ENCODE measurements at regions not wholly inside any gene's neighbourhood (a gene's known extent, or its start where the extent isn't known, plus 50 kb on each side); places are given as distances from the start of the nearest gene placed in this dataset.

GRCh38 chr14:82861313-82861712 is 1327.7 kb upstream of the SEL1L start:
- Histone ChIP-seq H2AFZ (ENCODE audit: low read depth, low read length) (no peak overlapping the region), H3K79me1 (replicated peaks; ENCODE audit: low read length, poor library complexity, severe bottlenecking) (no peaks in the 10 kb centered on the region), H3K14ac (ENCODE audit: low read length in 2 of 2) (no peak overlapping the region), H2BK15ac (ENCODE audit: low read depth, poor library complexity, severe bottlenecking) (no peak overlapping the region), H2BK12ac (ENCODE audit: low read length in 2 of 2) (no peak overlapping the region), H3K27me3 (ENCODE audit: control insufficient read depth in 1 of 2, insufficient read depth in 1 of 2, low read length in 2 of 2) (no peaks in the 10 kb centered on the region), H2BK5ac (ENCODE audit: low read depth, low read length, poor library complexity, severe bottlenecking) (no peak overlapping the region), H3K4me1 (ENCODE audit: control insufficient read depth, insufficient read depth, low read depth, low read length) (no peaks in the 10 kb centered on the region), H4K91ac (ENCODE audit: low read length) (no peak overlapping the region), H3K9me3 (ENCODE audit: control insufficient read depth, low read length) (peaks cover 10% of the 10 kb centered on the region), H3K4ac (ENCODE audit: low read depth in 1 of 2, low read length in 2 of 2) (no peak overlapping the region), H3K4me2 (ENCODE audit: low read length, poor library complexity, severe bottlenecking) (no peak overlapping the region), H3K27ac (ENCODE audit: low read length, poor library complexity, severe bottlenecking) (no peak overlapping the region), H2BK120ac (ENCODE audit: low read depth, low read length) (no peak overlapping the region), H3K18ac (ENCODE audit: low read depth in 1 of 2, low read length in 2 of 2) (no peak overlapping the region), H3K23ac (ENCODE audit: low read length in 2 of 2) (no peak overlapping the region), H3K9ac (ENCODE audit: low read length) (no peak overlapping the region), H3K36me3 (ENCODE audit: control insufficient read depth in 1 of 2, insufficient read depth in 2 of 2, low read depth in 1 of 2, low read length in 2 of 2) (no peaks in the 10 kb centered on the region), H3K4me3 (ENCODE audit: insufficient read depth in 1 of 2, low read depth in 1 of 2, low read length in 2 of 2) (no peak overlapping the region), H2AK5ac (ENCODE audit: low read length, severe bottlenecking) (no peak overlapping the region), H4K8ac (ENCODE audit: low read length) (no peak overlapping the region)
- DNase-seq = no peak
- WGBS = 100% methylated on average over 2 of the region's 5 CpGs

GRCh38 chr14:82872494-82872893 is 1338.8 kb upstream of the SEL1L start:
- no peak overlapping the region for H3K9ac ChIP-seq (ENCODE audit: low read length)
- H2BK15ac ChIP-seq (ENCODE audit: low read depth, poor library complexity, severe bottlenecking) = no peak overlapping the region
- no peak overlapping the region for H3K4me2 ChIP-seq (ENCODE audit: low read length, poor library complexity, severe bottlenecking)
- no peak overlapping the region for H4K91ac ChIP-seq (ENCODE audit: low read length)
- H3K9me3 ChIP-seq (ENCODE audit: control insufficient read depth, low read length) = no peaks in the 10 kb centered on the region
- H3K4ac ChIP-seq (ENCODE audit: low read depth in 1 of 2, low read length in 2 of 2) = no peak overlapping the region
- 42% methylated on average over 8 of the region's 8 CpGs for WGBS
- H3K14ac ChIP-seq (ENCODE audit: low read length in 2 of 2) = no peak overlapping the region
- H3K4me3 ChIP-seq (ENCODE audit: insufficient read depth in 1 of 2, low read depth in 1 of 2, low read length in 2 of 2) = no peak overlapping the region
- H3K18ac ChIP-seq (ENCODE audit: low read depth in 1 of 2, low read length in 2 of 2) = no peak overlapping the region
- H3K36me3 ChIP-seq (ENCODE audit: control insufficient read depth in 1 of 2, insufficient read depth in 2 of 2, low read depth in 1 of 2, low read length in 2 of 2) = no peaks in the 10 kb centered on the region
- no peak overlapping the region for H4K8ac ChIP-seq (ENCODE audit: low read length)
- H3K4me1 ChIP-seq (ENCODE audit: control insufficient read depth, insufficient read depth, low read depth, low read length) = no peaks in the 10 kb centered on the region
- H3K27ac ChIP-seq (ENCODE audit: low read length, poor library complexity, severe bottlenecking) = no peak overlapping the region
- no peak overlapping the region for H2BK12ac ChIP-seq (ENCODE audit: low read length in 2 of 2)
- H2BK120ac ChIP-seq (ENCODE audit: low read depth, low read length) = no peak overlapping the region
- no peak overlapping the region for H2BK5ac ChIP-seq (ENCODE audit: low read depth, low read length, poor library complexity, severe bottlenecking)
- H3K79me1 ChIP-seq (replicated peaks; ENCODE audit: low read length, poor library complexity, severe bottlenecking) = no peaks in the 10 kb centered on the region
- no peak overlapping the region for H3K23ac ChIP-seq (ENCODE audit: low read length in 2 of 2)
- H3K27me3 ChIP-seq (ENCODE audit: control insufficient read depth in 1 of 2, insufficient read depth in 1 of 2, low read length in 2 of 2) = no peaks in the 10 kb centered on the region
- no peak overlapping the region for H2AFZ ChIP-seq (ENCODE audit: low read depth, low read length)
- DNase-seq = no peak
- H2AK5ac ChIP-seq (ENCODE audit: low read length, severe bottlenecking) = no peak overlapping the region

GRCh38 chr14:82878951-82879350 is 1345.3 kb upstream of the SEL1L start:
- H3K4me2 ChIP-seq (ENCODE audit: low read length, poor library complexity, severe bottlenecking) = no peak overlapping the region
- no peak overlapping the region for H3K27ac ChIP-seq (ENCODE audit: low read length, poor library complexity, severe bottlenecking)
- H3K36me3 ChIP-seq (ENCODE audit: control insufficient read depth in 1 of 2, insufficient read depth in 2 of 2, low read depth in 1 of 2, low read length in 2 of 2) = no peaks in the 10 kb centered on the region
- no peak overlapping the region for H2AFZ ChIP-seq (ENCODE audit: low read depth, low read length)
- no peak overlapping the region for H3K14ac ChIP-seq (ENCODE audit: low read length in 2 of 2)
- no peak overlapping the region for H2BK15ac ChIP-seq (ENCODE audit: low read depth, poor library complexity, severe bottlenecking)
- no peaks in the 10 kb centered on the region for H3K27me3 ChIP-seq (ENCODE audit: control insufficient read depth in 1 of 2, insufficient read depth in 1 of 2, low read length in 2 of 2)
- H3K9me3 ChIP-seq (ENCODE audit: control insufficient read depth, low read length) = no peaks in the 10 kb centered on the region
- no peak overlapping the region for H2BK120ac ChIP-seq (ENCODE audit: low read depth, low read length)
- no peak overlapping the region for H3K18ac ChIP-seq (ENCODE audit: low read depth in 1 of 2, low read length in 2 of 2)
- H2AK5ac ChIP-seq (ENCODE audit: low read length, severe bottlenecking) = no peak overlapping the region
- H3K9ac ChIP-seq (ENCODE audit: low read length) = no peak overlapping the region
- no peak overlapping the region for H3K4me3 ChIP-seq (ENCODE audit: insufficient read depth in 1 of 2, low read depth in 1 of 2, low read length in 2 of 2)
- no peaks in the 10 kb centered on the region for H3K4me1 ChIP-seq (ENCODE audit: control insufficient read depth, insufficient read depth, low read depth, low read length)
- WGBS = 75% methylated on average over 3 of the region's 3 CpGs
- H2BK12ac ChIP-seq (ENCODE audit: low read length in 2 of 2) = no peak overlapping the region
- no peak overlapping the region for H4K8ac ChIP-seq (ENCODE audit: low read length)
- no peak overlapping the region for H4K91ac ChIP-seq (ENCODE audit: low read length)
- H3K4ac ChIP-seq (ENCODE audit: low read depth in 1 of 2, low read length in 2 of 2) = no peak overlapping the region
- no peak overlapping the region for H2BK5ac ChIP-seq (ENCODE audit: low read depth, low read length, poor library complexity, severe bottlenecking)
- DNase-seq = no peak
- H3K23ac ChIP-seq (ENCODE audit: low read length in 2 of 2) = no peak overlapping the region
- H3K79me1 ChIP-seq (replicated peaks; ENCODE audit: low read length, poor library complexity, severe bottlenecking) = no peaks in the 10 kb centered on the region

- WGBS = 90% methylated on average over 4 of the region's 5 CpGs
- H3K18ac ChIP-seq (ENCODE audit: low read depth in 1 of 2, low read length in 2 of 2) = no peak overlapping the region
- no peak overlapping the region for H3K27ac ChIP-seq (ENCODE audit: low read length, poor library complexity, severe bottlenecking)
Measured at GRCh38 chr14:82879949-82880535, 1346.4 kb upstream of the SEL1L start.

More at GRCh38 chr14:82879949-82880535, 1346.4 kb upstream of the SEL1L start:
- H3K27me3 ChIP-seq (ENCODE audit: control insufficient read depth in 1 of 2, insufficient read depth in 1 of 2, low read length in 2 of 2) = no peaks in the 10 kb centered on the region
- H2BK5ac ChIP-seq (ENCODE audit: low read depth, low read length, poor library complexity, severe bottlenecking) = no peak overlapping the region
- no peak overlapping the region for H2AFZ ChIP-seq (ENCODE audit: low read depth, low read length)
- H3K23ac ChIP-seq (ENCODE audit: low read length in 2 of 2) = no peak overlapping the region
- H4K91ac ChIP-seq (ENCODE audit: low read length) = no peak overlapping the region
- H3K36me3 ChIP-seq (ENCODE audit: control insufficient read depth in 1 of 2, insufficient read depth in 2 of 2, low read depth in 1 of 2, low read length in 2 of 2) = no peaks in the 10 kb centered on the region
- H3K79me1 ChIP-seq (replicated peaks; ENCODE audit: low read length, poor library complexity, severe bottlenecking) = no peaks in the 10 kb centered on the region
- H3K4me2 ChIP-seq (ENCODE audit: low read length, poor library complexity, severe bottlenecking) = no peak overlapping the region
- H4K8ac ChIP-seq (ENCODE audit: low read length) = no peak overlapping the region
- no peak overlapping the region for H2AK5ac ChIP-seq (ENCODE audit: low read length, severe bottlenecking)
- no peaks in the 10 kb centered on the region for H3K9me3 ChIP-seq (ENCODE audit: control insufficient read depth, low read length)
- no peak for DNase-seq
- no peak overlapping the region for H3K9ac ChIP-seq (ENCODE audit: low read length)
- no peak overlapping the region for H3K4me3 ChIP-seq (ENCODE audit: insufficient read depth in 1 of 2, low read depth in 1 of 2, low read length in 2 of 2)
- no peaks in the 10 kb centered on the region for H3K4me1 ChIP-seq (ENCODE audit: control insufficient read depth, insufficient read depth, low read depth, low read length)
- no peak overlapping the region for H2BK12ac ChIP-seq (ENCODE audit: low read length in 2 of 2)
- no peak overlapping the region for H2BK15ac ChIP-seq (ENCODE audit: low read depth, poor library complexity, severe bottlenecking)
- H3K14ac ChIP-seq (ENCODE audit: low read length in 2 of 2) = no peak overlapping the region
- H3K4ac ChIP-seq (ENCODE audit: low read depth in 1 of 2, low read length in 2 of 2) = no peak overlapping the region
- H2BK120ac ChIP-seq (ENCODE audit: low read depth, low read length) = no peak overlapping the region
